ENCODE measurements at regions not wholly inside any gene's neighbourhood (a gene's known extent, or its start where the extent isn't known, plus 50 kb on each side); places are given as distances from the start of the nearest gene placed in this dataset.
"Not testable (repeated sequence)": the region's sequence is repeated elsewhere in the genome, so short reads cannot be mapped to it uniquely, and the experiment has no call there.

DNA sequence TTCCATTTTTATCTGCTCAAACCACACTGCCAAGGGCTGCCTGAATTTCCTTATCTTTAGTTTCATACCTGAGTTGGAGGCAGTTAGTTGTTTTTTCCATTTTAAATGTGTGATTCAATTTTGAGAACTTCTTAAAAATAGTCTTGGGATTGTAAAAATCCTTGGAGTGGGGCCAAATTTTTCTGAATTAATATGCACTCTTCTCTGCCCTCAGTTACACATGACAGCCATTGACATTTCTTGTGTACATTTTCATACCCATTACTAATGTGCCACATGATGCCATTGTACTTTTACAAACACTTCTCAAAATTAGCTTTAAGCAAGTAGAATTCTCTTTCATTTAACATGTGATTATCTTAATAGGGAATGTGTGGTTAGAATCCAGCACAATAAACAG lies 141.7 kb downstream of the C3orf38 start:
- no peak for DNase-seq (ENCODE audit: low spot score)

DNA sequence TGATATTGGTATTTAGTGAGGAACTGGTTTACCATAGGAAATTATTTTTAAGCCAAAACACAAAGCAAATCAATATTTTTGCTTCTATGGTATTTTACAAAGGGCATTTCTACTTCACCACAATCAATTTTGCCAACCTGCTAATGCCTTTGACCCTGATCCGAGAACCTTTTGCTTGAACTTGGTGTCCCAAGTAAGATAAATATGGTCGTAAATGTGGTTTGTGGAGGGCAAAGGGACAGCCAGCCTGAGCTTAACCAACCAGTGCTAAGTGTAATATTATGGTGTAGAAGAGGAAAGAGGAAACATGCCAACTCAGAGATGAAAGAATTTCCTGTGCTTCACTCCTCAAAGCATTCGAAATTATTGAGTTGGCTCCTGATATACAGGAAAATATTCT lies 148.4 kb downstream of the C3orf38 start:
- DNase-seq (ENCODE audit: low spot score), result no peak

DNA sequence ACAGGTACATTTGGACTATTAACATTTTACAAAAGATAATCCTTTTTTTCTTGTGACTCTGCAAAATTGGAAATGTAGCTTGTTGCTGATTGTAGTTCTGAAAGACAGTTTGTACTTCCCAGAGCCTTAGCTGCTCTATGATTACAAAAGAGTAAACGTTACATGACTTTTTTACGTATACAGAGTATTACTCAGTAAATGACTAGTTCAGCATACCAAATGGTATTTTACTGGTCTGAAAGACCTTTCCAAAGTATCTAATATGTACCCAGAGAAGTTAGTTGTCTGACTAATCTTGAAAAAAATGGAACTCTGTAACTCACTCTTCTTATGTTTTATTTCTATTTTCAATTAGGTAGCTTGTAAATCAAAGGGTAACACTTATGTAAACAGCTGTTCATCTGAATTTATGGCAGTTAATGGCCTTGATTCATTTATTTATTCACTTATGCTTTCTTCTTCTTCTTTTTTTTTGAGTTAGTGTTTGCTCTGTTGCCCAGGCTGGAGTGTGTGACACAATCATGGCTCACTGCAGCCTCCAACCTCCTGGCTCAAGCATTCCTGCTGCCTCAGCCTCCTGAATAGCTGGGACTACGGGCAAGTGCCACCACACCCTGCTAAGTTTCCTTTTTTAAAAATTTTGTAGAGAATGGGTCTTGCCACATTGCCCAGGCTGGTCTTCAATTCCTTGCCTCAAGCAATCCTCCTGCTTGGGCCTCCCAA lies 151.7 kb downstream of the C3orf38 start:
- no peak for DNase-seq (ENCODE audit: low spot score)

DNA sequence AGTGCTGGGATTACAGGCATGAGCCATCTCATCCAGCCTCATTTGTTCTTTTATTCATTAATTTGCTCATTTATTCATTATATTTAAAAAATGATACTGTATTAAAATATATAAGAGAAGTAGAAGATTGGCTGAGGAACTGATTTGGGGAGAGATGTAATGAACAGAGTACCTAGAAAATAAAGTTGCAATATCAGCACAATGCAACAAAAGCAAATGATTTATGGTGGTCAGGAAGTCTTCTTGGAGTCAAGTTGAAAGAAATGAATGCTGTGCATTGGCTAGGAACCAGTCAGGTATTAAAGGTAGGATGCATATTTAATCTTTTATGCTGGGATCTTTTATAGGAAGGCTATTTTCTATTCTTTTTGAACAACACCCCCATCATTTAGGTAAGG lies 152.2 kb downstream of the C3orf38 start:
- DNase-seq (ENCODE audit: low spot score), result no peak

DNA sequence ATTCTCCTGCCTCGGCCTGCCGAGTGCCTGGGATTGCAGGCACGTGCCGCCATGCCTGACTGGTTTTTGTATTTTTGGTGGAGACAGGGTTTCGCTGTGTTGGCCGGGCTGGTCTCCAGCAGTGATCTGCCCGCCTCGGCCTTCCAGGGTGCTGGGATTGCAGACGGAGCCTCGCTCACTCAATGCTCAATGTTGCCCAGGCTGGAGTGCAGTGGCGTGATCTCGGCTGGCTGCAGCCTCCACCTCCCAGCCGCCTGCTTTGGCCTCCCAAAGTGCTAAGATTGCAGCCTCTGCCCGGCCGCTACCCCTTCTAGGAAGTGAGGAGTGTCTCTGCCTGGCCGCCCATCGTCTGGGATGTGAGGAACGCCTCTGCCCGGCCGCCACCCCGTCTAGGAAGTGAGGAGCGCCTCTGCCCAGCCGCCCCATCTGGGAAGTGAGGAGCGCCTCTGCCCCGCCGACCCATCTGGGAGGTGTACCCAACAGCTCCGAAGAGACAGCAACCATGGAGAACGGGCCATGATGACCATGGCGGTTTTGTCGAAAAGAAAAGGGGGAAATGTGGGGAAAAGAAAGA lies 153.7 kb downstream of the C3orf38 start:
- not testable (repeated sequence) for DNase-seq (ENCODE audit: low spot score)

DNA sequence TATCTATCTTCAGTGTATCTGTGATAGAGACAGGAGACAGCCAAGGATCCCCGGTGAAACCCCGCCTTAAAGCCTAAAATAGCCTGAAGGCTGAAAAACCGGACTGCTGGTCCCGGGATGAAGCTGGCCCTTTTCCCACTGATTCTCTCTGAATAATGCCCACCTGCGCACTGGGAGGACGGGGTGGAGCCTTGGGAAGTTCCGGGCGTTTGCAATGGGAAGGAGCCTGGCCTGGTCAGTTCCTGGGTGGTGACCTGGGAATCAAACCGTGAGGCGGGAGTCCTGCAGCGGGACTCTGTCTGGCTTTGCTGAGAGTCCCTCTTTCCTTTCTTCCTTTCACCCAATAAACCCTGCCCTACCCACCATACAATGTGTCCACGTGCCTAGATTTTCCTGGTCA lies 157.9 kb downstream of the C3orf38 start:
- no peak for DNase-seq (ENCODE audit: low spot score)

DNA sequence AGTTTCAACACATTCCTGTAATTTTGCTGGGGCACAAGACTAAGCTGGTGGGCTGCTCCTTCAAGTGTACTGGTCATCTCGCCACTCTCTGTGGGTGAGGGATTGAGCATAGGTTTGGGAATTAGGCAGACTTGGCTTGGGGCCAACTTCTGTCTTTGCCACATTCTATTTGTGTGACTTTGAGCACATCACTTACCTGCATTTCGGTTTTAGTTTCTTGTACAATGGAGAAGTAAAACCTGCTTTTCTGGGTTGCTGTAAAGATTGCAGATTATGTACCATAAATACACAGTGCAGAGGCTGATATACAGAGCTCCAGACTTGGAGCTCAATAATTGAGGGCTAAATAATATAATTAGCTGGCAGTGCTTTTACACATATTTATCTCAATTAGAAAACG lies 162.1 kb downstream of the C3orf38 start:
- DNase-seq (ENCODE audit: low spot score), result no peak

DNA sequence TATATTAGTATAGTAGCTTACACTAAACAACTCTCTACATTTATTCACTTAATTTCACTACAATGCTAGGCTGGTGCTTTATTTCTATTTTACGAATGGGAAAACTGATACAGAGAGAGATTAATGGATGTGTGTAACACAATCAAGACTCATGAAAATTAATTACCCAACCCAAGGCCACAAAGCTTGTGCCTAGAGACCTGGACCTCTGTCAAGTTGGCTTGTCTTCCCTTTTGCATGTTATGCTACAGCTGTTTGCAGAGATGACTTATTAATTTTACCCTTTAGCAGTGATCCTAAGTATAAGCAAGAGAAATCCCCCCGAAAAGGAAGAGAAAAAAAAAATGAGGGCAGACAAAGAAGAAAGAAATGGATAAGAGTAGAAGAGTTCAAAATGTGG lies 162.5 kb downstream of the C3orf38 start:
- no peak for DNase-seq (ENCODE audit: low spot score)

DNA sequence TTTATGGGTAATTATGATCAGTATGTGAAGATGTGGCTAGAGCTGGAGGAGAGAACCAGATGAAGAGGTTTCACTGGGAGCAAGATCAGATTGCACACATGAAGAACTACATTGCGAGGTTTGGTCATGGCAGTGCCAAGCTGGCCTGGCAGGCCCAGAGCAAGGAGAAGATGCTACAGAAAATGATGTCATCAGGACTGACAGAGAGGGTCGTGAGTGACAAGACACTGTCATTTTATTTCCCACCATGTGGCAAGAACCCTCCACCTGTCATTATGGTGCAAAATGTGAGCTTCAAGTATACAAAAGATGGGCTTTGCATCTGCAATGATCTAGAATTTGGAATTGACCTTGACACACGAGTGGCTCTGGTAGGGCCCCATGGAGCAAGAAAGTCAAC lies 168.3 kb downstream of the C3orf38 start:
- no peak for DNase-seq (ENCODE audit: low spot score)

DNA sequence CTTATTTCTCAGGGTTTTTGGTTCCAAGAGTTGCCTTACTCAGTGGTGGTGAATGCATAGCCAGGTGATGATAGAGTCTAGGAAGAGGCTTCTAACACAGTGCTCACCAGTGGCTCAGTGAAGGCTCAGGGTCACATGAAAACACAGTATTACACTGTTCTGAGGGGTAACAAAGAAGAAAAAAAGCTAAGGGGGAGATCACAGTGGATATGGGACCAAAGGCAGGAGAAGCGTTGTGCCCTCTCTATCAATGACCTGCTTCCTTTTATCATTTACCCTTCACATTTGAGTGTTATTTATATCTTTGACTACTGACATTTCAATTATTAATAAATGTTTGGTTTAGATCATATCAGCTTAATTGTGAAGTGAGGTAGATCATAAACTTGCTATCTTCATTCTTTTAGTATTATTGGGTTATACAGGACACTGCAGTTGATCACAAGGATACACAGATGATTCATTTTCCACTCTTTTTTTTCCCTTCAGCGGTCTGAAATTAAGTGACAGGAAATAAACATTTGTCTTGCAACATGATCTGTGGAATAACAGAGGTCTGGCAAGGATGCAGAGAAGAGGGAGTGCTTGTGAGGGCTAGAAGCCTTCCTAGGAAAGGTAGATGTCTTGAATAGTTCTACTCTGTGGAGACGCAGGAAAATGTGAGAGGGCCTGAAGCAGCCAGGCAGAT lies 171.7 kb downstream of the C3orf38 start:
- no peak for DNase-seq (ENCODE audit: low spot score)

DNA sequence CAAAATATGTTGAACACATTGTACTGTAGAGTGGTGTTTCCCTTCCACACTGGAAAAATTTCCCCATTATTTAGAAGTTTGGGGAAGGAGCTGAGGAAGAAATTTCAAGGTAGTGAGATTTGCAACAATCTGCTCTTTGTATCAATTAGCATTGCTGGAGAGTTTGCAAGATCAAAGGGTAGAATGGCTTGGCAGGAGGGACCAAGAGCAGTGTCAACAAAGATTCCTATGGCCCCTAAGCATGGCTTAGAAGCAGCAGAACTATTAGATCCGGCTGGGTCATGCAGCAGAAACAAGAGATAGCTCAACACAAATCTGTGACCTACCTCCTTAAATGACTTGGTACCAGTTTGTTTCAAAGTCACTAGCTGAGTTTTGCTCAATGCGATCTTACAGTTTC lies 175.0 kb downstream of the C3orf38 start:
- no peak for DNase-seq (ENCODE audit: low spot score)

DNA sequence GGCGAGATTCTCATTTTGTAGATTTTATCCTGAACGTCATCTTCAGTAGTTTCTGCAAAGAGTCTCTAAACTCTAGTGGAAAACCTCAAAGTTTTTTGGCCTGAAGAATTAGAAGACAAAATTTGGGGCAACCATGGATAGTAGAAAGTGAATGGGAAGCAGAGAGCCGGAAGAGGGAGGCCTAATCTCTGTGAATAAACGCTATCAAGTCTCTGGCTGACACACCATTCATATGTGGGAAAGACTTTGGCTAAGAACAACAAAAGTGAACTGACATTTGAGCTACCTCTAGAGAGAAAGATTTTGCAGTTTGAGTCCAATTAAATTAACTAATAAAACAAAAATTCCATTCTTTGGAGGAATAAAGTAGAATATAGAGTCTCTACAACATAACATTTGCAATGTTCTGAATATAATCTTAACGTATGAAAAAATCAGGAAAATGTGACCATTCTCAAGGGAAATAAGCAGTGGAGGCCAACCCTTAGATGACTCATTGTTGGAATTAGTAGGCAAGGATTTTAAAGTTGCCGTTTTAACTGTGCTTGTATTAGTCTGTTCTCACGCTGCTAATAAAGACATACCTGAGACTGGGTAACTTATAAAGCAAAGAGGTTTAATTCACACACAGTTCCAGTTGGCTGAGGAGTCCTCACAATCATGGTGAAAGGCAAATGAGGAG lies 184.6 kb downstream of the C3orf38 start:
- no peak for DNase-seq (ENCODE audit: low spot score)

DNA sequence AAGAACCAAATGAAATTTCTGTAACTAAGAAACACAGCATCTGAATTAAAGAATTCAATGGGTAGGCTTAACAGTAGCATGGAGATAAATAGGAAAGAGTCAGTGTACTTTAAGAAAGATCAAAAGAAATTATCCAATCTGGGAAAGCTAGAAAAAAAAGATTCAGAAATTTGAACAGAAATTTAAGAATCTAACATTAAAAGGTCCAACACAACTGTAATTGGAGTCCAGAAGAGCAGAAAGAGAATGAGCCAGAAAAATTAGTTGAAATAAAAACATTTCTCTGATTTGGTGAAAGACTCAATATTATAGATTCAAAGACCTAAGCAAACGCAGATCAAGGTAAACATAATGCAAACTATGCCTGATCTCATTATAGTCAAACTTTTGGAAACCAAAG lies 187.1 kb downstream of the C3orf38 start:
- no peak for DNase-seq (ENCODE audit: low spot score)

DNA sequence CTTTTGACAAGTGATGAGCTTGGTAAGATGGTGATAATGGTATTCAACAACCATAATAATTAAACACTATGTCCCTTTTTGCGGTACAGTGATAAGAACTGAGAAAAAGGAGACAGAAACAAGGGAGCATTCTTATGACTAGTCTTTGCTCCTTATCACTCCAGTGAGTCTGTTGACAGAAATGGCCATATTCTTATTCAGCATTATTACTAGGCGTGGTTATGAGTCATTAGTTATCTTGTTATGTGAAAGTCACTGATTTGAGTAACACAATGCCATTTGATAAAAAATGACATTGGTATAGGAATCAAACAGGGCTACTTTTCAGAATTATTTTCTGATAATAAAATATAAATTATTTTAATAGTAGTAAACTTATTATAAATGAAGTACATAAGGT lies 193.5 kb downstream of the C3orf38 start:
- no peak for DNase-seq (ENCODE audit: low spot score)

DNA sequence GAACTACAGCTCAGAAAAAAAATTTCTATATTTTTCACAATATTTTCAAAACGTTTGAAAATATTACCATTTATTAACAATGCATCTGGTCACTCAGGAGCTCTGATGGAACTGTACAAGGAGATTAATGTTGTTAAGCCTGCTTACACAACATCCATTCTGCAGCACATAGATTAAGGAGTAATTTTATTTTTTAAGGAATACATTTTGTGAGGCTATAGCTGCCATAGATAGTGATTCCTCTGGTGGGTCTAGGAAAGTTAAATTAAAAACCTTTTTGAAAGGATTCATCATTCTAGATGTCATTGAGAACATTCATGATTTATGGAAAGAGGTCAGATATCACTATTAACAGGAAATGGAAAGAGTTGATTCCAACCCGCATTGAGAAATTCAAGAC lies 196.9 kb downstream of the C3orf38 start:
- no peak for DNase-seq (ENCODE audit: low spot score)

DNA sequence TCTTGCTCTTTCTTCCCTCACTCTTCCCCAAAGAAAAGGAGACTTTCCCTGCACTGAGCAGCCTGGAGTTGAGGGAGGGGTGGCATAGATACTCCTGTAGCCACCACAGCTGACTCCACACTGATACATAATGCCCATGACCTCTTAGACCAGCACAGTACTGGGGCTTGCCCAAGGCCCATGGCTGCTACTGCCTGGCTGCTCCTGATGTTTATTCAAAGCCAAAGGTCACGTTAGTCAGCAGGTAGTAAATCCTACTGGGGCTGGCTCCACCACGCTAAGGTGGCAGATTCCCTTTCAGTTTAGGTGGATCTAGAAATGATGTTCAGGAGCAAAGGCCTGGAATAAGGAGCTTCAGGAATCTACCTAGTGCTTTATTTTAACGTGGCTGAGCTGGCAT lies 212.7 kb downstream of the C3orf38 start:
- no peak for DNase-seq (ENCODE audit: low spot score)

DNA sequence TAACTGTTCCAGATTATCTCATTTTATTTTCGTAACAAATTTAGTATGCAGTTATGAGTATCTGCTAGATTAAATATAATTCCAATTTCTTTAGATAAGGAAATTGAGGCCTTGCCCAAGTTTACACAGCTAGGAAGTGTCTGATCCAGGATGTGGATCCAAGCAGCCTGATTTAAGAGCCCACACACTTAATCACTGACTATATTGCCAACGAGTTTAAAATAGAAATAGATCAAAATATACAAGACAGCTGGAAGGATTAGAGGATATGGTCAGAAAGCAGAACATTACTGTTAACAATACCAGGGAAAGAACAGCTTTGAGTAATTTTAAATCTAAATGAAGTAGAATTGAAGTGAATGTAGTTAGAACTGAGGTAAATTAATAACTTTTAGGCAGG lies 215.2 kb downstream of the C3orf38 start:
- no peak for DNase-seq (ENCODE audit: low spot score)

DNA sequence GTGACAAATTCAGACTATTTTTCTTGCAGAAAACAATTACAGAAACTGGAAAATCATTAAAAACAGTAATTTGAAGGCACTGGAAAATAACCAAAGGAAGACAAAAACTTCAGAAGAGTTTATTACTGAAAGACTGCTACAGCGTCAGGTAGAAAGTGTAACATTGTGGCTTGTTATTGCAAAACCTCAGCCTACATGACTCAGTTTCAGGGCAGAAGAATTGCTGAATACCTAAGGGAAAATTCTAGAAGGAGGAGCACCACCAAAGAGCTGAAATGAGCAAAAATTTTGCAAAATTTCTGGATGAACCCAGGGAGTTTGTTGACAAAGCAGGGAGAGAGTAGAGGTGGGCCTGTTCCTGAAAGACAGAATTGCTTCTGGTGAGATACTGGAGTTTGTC lies 219.6 kb downstream of the C3orf38 start:
- DNase-seq (ENCODE audit: low spot score), result no peak

DNA sequence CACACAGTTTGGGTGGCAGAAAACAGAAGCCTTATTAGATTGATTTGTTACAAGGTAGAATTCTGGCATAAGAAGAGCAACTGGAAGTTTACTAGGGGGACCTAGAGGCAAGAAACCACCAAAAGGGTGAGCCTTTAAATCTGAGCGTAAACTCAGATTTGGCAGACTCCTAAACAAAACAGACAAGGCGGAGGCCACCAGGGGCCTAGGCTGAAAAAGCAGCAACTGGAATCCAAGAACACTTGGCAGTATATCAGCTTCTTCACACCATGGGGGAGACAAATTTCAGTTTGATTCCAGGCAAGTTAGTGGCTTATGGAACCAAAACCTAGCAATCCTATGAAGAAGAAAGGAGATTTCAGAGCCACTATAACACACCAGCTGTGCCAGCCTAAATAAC lies 220.0 kb downstream of the C3orf38 start:
- DNase-seq (ENCODE audit: low spot score), result no peak

DNA sequence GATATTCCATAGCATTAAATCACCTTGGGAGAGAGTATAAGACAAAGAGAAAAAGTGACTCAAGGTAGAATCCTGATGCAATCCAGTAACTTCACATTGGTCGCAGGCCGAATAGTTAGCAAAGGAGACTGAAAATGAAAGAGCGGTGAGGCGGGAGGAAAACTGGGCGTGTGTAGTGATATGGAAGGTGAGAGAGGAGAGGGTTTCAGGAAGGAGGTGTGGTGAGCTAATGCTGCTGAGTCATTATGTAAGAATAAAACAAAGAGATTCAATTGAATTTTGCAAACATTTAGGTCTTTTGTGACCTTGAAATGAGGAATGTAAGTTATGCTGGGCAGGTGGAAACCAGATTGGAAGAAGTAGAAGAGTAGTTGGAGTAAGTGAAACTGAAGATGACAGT lies 235.3 kb downstream of the C3orf38 start:
- no peak for DNase-seq (ENCODE audit: low spot score)

DNA sequence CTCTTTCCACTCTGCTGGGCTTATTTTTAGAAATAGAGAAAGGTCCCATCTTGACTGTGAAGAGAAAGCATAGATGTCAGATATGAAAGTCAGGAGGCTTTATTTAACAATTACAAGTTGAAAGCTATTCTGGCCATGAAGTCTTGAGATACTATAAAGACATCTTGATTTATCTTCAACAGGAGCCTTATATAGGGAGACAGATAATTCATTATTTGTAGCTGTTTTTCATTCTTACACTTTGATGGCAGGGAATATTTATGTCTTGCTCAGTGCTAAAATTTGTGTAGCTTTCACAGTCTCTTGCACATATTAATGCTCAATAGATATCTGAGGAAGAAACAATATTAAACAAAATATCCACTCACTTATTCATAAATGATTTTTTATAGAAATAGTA lies 248.8 kb downstream of the C3orf38 start:
- DNase-seq (ENCODE audit: low spot score), result no peak

DNA sequence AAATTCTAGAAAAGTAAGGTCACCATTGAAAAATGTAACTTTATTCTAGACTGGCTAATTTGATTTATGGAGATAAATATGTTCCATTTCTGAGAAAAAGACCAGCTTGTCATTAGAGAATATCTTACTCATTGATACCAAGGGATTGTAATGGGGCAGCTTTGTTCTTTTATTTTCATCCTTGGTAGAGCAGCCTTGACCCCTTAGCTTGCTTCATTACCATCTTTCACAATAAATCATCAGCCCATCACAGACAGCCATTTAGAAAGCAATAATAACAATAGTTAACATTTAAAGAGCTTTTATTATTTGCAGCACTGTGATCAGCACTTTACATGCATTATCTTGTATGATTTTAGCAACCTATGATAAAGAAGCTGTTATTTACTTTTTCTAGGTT lies 253.6 kb downstream of the C3orf38 start:
- no peak for DNase-seq (ENCODE audit: low spot score)

DNA sequence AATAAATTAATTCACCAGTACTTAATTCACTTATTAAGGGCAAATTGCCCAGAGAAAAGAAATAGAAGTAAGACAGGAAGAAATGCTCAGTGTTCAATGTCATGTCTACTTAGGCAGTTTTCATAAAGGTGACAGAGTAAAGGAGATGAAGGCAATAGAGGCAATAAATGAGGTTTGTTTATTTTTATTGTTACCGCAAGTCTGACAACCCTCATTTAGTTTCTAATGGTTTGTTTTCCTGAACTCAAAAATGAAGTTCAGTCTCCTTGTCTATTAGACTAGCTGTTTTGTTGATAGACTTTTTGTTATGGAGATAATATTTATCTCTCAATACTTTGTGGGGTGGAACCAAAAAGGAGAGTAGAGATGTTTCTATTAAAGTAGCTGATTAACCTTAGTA lies 258.3 kb downstream of the C3orf38 start:
- DNase-seq (ENCODE audit: low spot score), result no peak
